Ishikawa (cell line): ENCODE measurements at regions not wholly inside any gene's neighbourhood (a gene's known extent, or its start where the extent isn't known, plus 50 kb on each side); places are given as distances from the start of the nearest gene placed in this dataset.

Experiments
- CEBPB ChIP-seq: IDR thresholded peaks from 2 replicates; pipeline ENCODE4 v1.6.1; 2012
- CREB1 ChIP-seq: IDR thresholded peaks from 2 replicates; pipeline ENCODE4 v1.6.1; 2012; ENCODE audit warnings: low read depth
- EGR1 ChIP-seq: IDR thresholded peaks from 2 replicates; pipeline ENCODE4 v1.6.1; 2012
- EP300 ChIP-seq: IDR thresholded peaks from 2 replicates; pipeline ENCODE4 v1.6.1; 2012; ENCODE audit warnings: borderline replicate concordance
- FOXM1 ChIP-seq: IDR thresholded peaks from 2 replicates; pipeline ENCODE4 v1.6.1; 2012; ENCODE audit warnings: low read depth, borderline replicate concordance
- NFIC ChIP-seq: IDR thresholded peaks from 2 replicates; pipeline ENCODE4 v1.6.1; 2012
- RAD21 ChIP-seq: IDR thresholded peaks from 2 replicates; pipeline ENCODE4 v1.6.1; 2012; ENCODE audit warnings: low read depth
- TAF1 ChIP-seq: IDR thresholded peaks from 2 replicates; pipeline ENCODE4 v1.6.1; 2012; ENCODE audit warnings: low read depth, mild to moderate bottlenecking
- TCF12 ChIP-seq: IDR thresholded peaks from 2 replicates; pipeline ENCODE4 v1.6.1; 2012; ENCODE audit warnings: low read depth
- TEAD4 ChIP-seq: IDR thresholded peaks from 2 replicates; pipeline ENCODE4 v1.6.1; 2012
- USF1 ChIP-seq: IDR thresholded peaks from 2 replicates; pipeline ENCODE4 v1.6.1; 2012
- YY1 ChIP-seq: IDR thresholded peaks from 2 replicates; pipeline ENCODE4 v1.6.1; 2012; ENCODE audit warnings: low read depth
- ZBTB7A ChIP-seq: IDR thresholded peaks from 2 replicates; pipeline ENCODE4 v1.6.1; 2012; ENCODE audit warnings: low read depth
- TF ChIP-seq, protein P1 (sequence below): IDR thresholded peaks from 2 replicates; pipeline ENCODE4 v1.6.1; 2012
- TF ChIP-seq, protein P2 (sequence below): IDR thresholded peaks from 2 replicates; pipeline ENCODE4 v1.6.1; 2012; ENCODE audit warnings: low read depth, mild to moderate bottlenecking

- no peak for TF ChIP-seq CEBPB
- TF ChIP-seq YY1 = no peak
- TF ChIP-seq EGR1 = no peak
- no peak for TF ChIP-seq EP300
- TF ChIP-seq TEAD4 = no peak
- TF ChIP-seq RAD21 = no peak
- TF ChIP-seq FOXM1 = no peak
- TF ChIP-seq TCF12 = no peak
- TF ChIP-seq NFIC = no peak
- TF ChIP-seq, protein P1, sequence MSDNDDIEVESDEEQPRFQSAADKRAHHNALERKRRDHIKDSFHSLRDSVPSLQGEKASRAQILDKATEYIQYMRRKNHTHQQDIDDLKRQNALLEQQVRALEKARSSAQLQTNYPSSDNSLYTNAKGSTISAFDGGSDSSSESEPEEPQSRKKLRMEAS = no peak
- TF ChIP-seq CREB1 = no peak
These were observed 118.4 kb downstream of the SHANK2 start for GRCh38 chr11:71133946-71134345.

GRCh38 chr11:71131861-71132260 lies 120.5 kb downstream of the SHANK2 start:
- TF ChIP-seq EGR1 (no peak), RAD21 (no peak), FOXM1 (no peak), TCF12 (no peak), ZBTB7A (no peak), YY1 (no peak), NFIC (no peak), EP300 (no peak), TAF1 (no peak), CREB1 (no peak), TEAD4 (no peak), CEBPB (no peak), USF1 (no peak)
- TF ChIP-seq, protein P2, sequence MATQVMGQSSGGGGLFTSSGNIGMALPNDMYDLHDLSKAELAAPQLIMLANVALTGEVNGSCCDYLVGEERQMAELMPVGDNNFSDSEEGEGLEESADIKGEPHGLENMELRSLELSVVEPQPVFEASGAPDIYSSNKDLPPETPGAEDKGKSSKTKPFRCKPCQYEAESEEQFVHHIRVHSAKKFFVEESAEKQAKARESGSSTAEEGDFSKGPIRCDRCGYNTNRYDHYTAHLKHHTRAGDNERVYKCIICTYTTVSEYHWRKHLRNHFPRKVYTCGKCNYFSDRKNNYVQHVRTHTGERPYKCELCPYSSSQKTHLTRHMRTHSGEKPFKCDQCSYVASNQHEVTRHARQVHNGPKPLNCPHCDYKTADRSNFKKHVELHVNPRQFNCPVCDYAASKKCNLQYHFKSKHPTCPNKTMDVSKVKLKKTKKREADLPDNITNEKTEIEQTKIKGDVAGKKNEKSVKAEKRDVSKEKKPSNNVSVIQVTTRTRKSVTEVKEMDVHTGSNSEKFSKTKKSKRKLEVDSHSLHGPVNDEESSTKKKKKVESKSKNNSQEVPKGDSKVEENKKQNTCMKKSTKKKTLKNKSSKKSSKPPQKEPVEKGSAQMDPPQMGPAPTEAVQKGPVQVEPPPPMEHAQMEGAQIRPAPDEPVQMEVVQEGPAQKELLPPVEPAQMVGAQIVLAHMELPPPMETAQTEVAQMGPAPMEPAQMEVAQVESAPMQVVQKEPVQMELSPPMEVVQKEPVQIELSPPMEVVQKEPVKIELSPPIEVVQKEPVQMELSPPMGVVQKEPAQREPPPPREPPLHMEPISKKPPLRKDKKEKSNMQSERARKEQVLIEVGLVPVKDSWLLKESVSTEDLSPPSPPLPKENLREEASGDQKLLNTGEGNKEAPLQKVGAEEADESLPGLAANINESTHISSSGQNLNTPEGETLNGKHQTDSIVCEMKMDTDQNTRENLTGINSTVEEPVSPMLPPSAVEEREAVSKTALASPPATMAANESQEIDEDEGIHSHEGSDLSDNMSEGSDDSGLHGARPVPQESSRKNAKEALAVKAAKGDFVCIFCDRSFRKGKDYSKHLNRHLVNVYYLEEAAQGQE = no peak
- TF ChIP-seq, protein P1 = no peak

DNA sequence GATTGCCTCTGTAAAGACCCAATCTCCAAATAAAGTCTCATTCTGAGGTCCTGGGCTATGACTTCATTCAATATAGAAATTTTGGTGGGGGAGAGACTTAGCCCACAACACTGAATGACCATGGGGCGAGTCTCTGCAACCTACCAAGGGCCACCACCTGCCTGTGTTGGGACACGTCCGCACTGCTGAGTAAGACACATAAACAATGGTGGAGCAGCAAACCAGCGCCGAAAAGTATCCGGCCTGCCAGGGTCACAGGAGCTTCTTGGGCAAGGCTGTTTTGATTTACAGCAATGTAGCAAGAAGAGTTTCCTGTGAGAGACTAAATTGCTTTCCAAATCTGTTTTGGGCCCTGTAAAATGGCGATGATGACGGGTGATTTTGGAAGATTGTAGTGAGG lies 122.3 kb downstream of the SHANK2 start:
- TF ChIP-seq, protein P2 = no peak
- TF ChIP-seq EP300 (no peak), YY1 (no peak), EGR1 (no peak), NFIC (no peak), CREB1 (no peak), RAD21 (no peak), CEBPB (no peak), FOXM1 (no peak), TCF12 (no peak), ZBTB7A (no peak), TEAD4 (no peak), USF1 (no peak), TAF1 (no peak)
- TF ChIP-seq, protein P1 = no peak

- TF ChIP-seq, protein P2 = no peak
- TF ChIP-seq FOXM1 (no peak), USF1 (no peak), TAF1 (no peak), ZBTB7A (no peak), TCF12 (no peak), CEBPB (no peak), NFIC (no peak), TEAD4 (no peak), EP300 (no peak), CREB1 (no peak), YY1 (no peak), RAD21 (no peak), EGR1 (no peak)
- TF ChIP-seq, protein P1 = no peak
These were observed 122.8 kb downstream of the SHANK2 start for GRCh38 chr11:71129624-71130023.
